Heart left ventricle (tissue), 16 donors: ENCODE measurements at regions not wholly inside any gene's neighbourhood (a gene's known extent, or its start where the extent isn't known, plus 50 kb on each side); places are given as distances from the start of the nearest gene placed in this dataset.
"Not testable (repeated sequence)": the region's sequence is repeated elsewhere in the genome, so short reads cannot be mapped to it uniquely, and the experiment has no call there.

Source experiments
- ATAC-seq, 4 donors: fragments of 200-7000 bp; cut with Tn5 transposase; one replicate each; pipeline ENCODE4 v1.9.1; 2020 to 2022; ENCODE audit warnings: moderate library complexity in 4 of 4, mild to moderate bottlenecking in 3 of 4, moderate number of reproducible peaks in 1 of 4
- DNase-seq, 5 donors: peaks; one replicate each; pipeline ENCODE4 v3.0.0-alpha.2; 2020
- H3K27ac ChIP-seq, 12 donors: fragments of 200-600 bp; sonication (generic) in 4 of 12; one replicate each; pipeline versions ENCODE4 v1.5.0 to v1.8.0; 2016 to 2022; ENCODE audit warnings: mild to moderate bottlenecking in 2 of 12
- H3K27me3 ChIP-seq, 9 donors: fragments of 200-600 bp; sonication (generic) in 2 of 9; one replicate each; pipeline versions ENCODE4 v1.5.1 to v1.8.0; 2016 to 2022; ENCODE audit warnings: mild to moderate bottlenecking in 3 of 9
- H3K36me3 ChIP-seq, 9 donors: fragments of 200-600 bp; sonication (generic) in 2 of 9; one replicate each; pipeline versions ENCODE4 v1.5.0 to v1.8.0; 2018 to 2022; ENCODE audit warnings: mild to moderate bottlenecking in 2 of 9
- H3K4me1 ChIP-seq, 12 donors: fragments of 200-600 bp; sonication (generic) in 4 of 12; one replicate each; pipeline versions ENCODE4 v1.5.0 to v1.8.0; 2016 to 2022; ENCODE audit warnings: mild to moderate bottlenecking in 3 of 12
- H3K4me3 ChIP-seq, 12 donors: fragments of 200-600 bp; sonication (generic) in 4 of 12; one replicate each; pipeline versions ENCODE4 v1.5.0 to v1.8.0; 2017 to 2022; ENCODE audit warnings: mild to moderate bottlenecking in 9 of 12, moderate library complexity in 4 of 12
- H3K9me3 ChIP-seq, 12 donors: fragments of 200-600 bp; sonication (generic) in 4 of 12; one replicate each; pipeline versions ENCODE4 v1.5.0 to v1.8.0; 2016 to 2022; ENCODE audit warnings: mild to moderate bottlenecking in 1 of 12
- CTCF ChIP-seq, 12 donors: fragments of 200-600 bp; sonication (generic) in 4 of 12; IDR thresholded peaks; one replicate each; pipeline versions ENCODE4 v1.5.0 to v1.8.0; 2018 to 2022; ENCODE audit warnings: antibody characterized with exemption in 12 of 12, mild to moderate bottlenecking in 5 of 12
- POLR2A ChIP-seq, 2 donors: fragments of 450-650 bp; IDR thresholded peaks; one replicate each; pipeline ENCODE4 v1.6.1; 2017; ENCODE audit warnings: antibody characterized with exemption in 2 of 2, mild to moderate bottlenecking in 2 of 2, moderate library complexity in 2 of 2
- WGBS, 4 donors: extraction: QIAGEN DNeasy Blood & Tissue Kit in 2 of 4; methylation state at CpG; one replicate each; pipeline versions ENCODE4 v1.1.5 to v1.1.7; 2013 to 2018; 5-methylcytosine and 5-hydroxymethylcytosine counted together
- intact Hi-C, 10 donors: fragments of 100-400 bp; cut with DNase I; formaldehyde crosslinking; loops; one replicate each; pipeline versions ENCODE4 v1.11.1 to v1.14.2; 2022
- donor health status: ischemic (EF 13 %, LVEDD 7.1; RV severe dilation, severe dysfunction).
- donor health status: healthy with polysubstance abuse.
- donor health status: DM: no; HTN: yes; CAD: no.
- donor health status: DM: no; HTN: no; CAD: no.
- donor health status: ischemic (EF 25% LVEDD 6.9; RV normal size, moderate dysfunction).
- donor health status: ischemic (EF 25% LVEDD 5.7; RV mildly dilated, moderate dysfunction).
- donor health status: healthy.
- donor health status: DM: yes; HTN: yes; CAD: no.
- donor health status: ischemic (EF 35%, LVEDD 5.7; RV mildly dilated, moderate dysfunction).
- donor health status: nonischemic (EF 11% LVEDD 7.7; RV severe dilation, severe dysfunction).
- donor health status: DM: yes; HTN: yes; CAD: no.
- donor health status: PGD.
- donor health status: ischemic (EF 29% LVEDD 5.4; RV normal size, mild dysfunction).
- donor health status: nonischemic (EF 23%, LVEDD 6.1; RV moderate dilation, normal function).

DNA sequence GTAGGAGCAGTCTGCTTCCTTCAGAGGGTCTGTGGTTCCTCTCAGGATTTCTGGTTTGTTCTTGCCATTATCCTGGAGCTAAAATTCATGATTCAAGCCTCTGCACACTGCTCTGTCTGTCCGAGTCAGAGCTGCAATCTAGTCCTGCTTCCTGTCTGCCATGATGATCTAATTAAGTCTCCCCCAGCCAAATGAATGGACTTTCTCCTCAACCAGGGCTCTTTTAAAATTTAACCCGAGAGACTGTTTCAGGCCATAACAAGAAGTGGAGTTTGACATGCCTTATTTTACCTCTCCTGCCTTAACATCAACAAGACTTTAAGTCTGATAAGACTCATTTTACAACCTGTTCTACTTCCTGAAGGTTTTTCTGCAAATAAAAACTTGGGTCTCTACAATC lies 1009.6 kb upstream of the DDX18 start:
- Histone ChIP-seq H3K27ac (no peak overlapping the region), H3K36me3 (no peaks in the 10 kb centered on the region), H3K27me3 (no peaks in the 10 kb centered on the region), H3K4me1 (no peaks in the 10 kb centered on the region), H3K9me3 (peaks cover 0 to 30% (median 7%) of the 10 kb centered on the region in 12 donors), H3K4me3 (no peak overlapping the region)
- ATAC-seq (no peak), DNase-seq (no peak)
- 38 to 63% (median 54%) methylated on average over 2 of the region's 2 CpGs for WGBS, 4 donors
- TF ChIP-seq CTCF (IDR thresholded peaks at IDR 0.05): no peak
- TF ChIP-seq POLR2A (IDR thresholded peaks at IDR 0.05): no peak
- intact Hi-C loops: no loop called here

DNA sequence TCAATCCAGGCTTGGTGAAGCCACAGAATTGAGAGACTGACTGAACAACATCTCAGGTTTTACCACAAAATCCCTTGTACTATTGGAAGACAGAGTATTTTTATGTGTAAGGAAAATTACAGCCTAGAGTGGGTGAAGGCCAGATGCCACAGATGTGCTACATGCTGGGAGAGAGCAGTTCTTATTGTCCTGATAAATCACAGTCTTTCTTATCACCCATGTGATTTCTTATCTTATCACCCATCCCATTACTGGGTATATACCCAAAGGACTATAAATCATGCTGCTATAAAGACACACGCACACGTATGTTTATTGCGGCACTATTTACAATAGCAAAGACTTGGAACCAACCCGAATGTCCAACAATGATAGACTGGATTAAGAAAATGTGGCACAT lies 1008.0 kb upstream of the DDX18 start:
- DNase-seq, ATAC-seq, intact Hi-C loops, H3K27me3 ChIP-seq, H3K27ac ChIP-seq, H3K4me1 ChIP-seq, H3K4me3 ChIP-seq, H3K36me3 ChIP-seq: not testable (repeated sequence)
- H3K9me3 ChIP-seq: peaks cover 0 to 28% (median 6%) of the 10 kb centered on the region in 12 donors
- WGBS, 4 donors: 80 to 94% (median 85%) methylated on average over 3 to 4 of the region's 4 CpGs

- no peak overlapping the region for H3K27ac ChIP-seq
- ATAC-seq (no peak), DNase-seq (no peak)
- H3K9me3 ChIP-seq: peaks cover 0 to 6% (median 0%) of the 10 kb centered on the region in 12 donors
- no peaks in the 10 kb centered on the region for H3K27me3 ChIP-seq
- H3K36me3 ChIP-seq: no peaks in the 10 kb centered on the region
- H3K4me1 ChIP-seq: no peaks in the 10 kb centered on the region
- TF ChIP-seq CTCF (IDR thresholded peaks at IDR 0.05) (no peak), POLR2A (IDR thresholded peaks at IDR 0.05) (no peak)
- intact Hi-C loops: no loop called here
- H3K4me3 ChIP-seq: no peak overlapping the region
Observed at GRCh38 chr2:116809109-116809508, 1005.4 kb upstream of the DDX18 start.

DNA sequence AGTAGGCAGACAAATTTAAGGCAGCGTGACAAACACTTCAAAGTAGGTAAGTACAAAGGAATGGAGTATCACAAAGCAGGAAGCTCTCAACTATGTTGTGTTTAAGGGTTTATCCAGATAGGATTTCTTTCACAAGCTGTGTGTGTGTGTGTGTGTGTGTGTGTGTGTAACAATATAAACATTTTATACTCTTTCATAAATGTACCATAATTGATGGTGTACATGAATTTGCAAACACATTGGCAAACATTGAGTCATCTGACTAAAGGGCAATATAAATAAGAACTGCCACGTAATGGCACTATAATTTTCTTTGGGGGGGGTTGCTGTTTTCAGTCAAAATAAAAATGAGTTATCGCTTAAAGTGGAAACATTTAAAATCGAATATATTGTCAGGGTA lies 1004.4 kb upstream of the DDX18 start:
- 71 to 76% (median 74%) methylated on average over 4 of the region's 4 CpGs for WGBS, 4 donors
- Histone ChIP-seq H3K36me3 (no peaks in the 10 kb centered on the region), H3K4me3 (no peak overlapping the region), H3K9me3 (peaks cover 0 to 4% (median 0%) of the 10 kb centered on the region in 12 donors), H3K4me1 (no peaks in the 10 kb centered on the region), H3K27ac (no peak overlapping the region), H3K27me3 (no peaks in the 10 kb centered on the region)
- ATAC-seq (no peak), DNase-seq (no peak)
- intact Hi-C loops: no loop called here
- TF ChIP-seq POLR2A (IDR thresholded peaks at IDR 0.05) (no peak), CTCF (IDR thresholded peaks at IDR 0.05) (no peak)

DNA sequence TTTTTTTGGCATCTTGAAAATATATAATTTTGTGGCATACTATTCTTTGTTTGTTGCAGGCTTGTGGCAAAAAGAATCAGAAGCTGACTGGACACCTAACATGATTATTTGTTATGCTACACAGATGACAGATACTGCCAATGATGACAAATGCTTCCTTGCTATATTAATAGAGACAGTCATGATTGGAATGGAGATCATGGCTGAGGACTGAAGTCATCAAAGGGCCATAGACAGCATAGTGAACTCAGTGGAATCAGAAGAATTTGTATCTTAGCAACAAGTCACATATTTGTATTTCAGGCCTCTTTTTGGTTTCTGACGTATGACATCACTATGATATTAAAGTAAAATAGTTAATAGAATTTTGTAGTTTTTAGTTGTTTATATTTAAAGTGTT lies 1003.8 kb upstream of the DDX18 start:
- DNase-seq (no peak), ATAC-seq (no peak)
- Histone ChIP-seq H3K36me3 (no peaks in the 10 kb centered on the region), H3K27ac (no peak overlapping the region), H3K9me3 (no peaks in the 10 kb centered on the region), H3K4me1 (no peaks in the 10 kb centered on the region), H3K27me3 (no peaks in the 10 kb centered on the region), H3K4me3 (no peak overlapping the region)
- TF ChIP-seq POLR2A (IDR thresholded peaks at IDR 0.05): no peak
- no peak for TF ChIP-seq CTCF (IDR thresholded peaks at IDR 0.05)
- intact Hi-C loops: no loop called here
- WGBS, 4 donors: 24 to 77% (median 50%) methylated on average over 1 of the region's 1 CpG
